Stimulated activated naive CD8-positive, alpha-beta T cell treated with anti-CD3 and anti-CD28 coated beads, Interleukin-15, amount 100 ng/mL, for 72 hours (primary cell): ENCODE measurements at regions not wholly inside any gene's neighbourhood (a gene's known extent, or its start where the extent isn't known, plus 50 kb on each side); places are given as distances from the start of the nearest gene placed in this dataset.
"Not testable (repeated sequence)": the region's sequence is repeated elsewhere in the genome, so short reads cannot be mapped to it uniquely, and the experiment has no call there.

ENCODE experiments used
- ATAC-seq: fragments of 150-1000 bp; cut with Tn5 transposase; 2 replicates; pipeline ENCODE4 v1.10.0; 2021; ENCODE audit warnings: mild to moderate bottlenecking, moderate library complexity
- DNase-seq, 2 donors: peaks; one replicate each; pipeline ENCODE4 v3.0.0; 2021 to 2022
- H3K27ac Mint-ChIP-seq, 2 donors: one replicate each; pipeline ENCODE4 v1.8.0; 2022; ENCODE audit warnings: mild to moderate bottlenecking in 2 of 2, mixed read lengths in 2 of 2, moderate library complexity in 2 of 2
- H3K27me3 Mint-ChIP-seq: one replicate; pipeline ENCODE4 v1.8.0; 2022; ENCODE audit warnings: mixed read lengths
- H3K4me1 Mint-ChIP-seq: one replicate; pipeline ENCODE4 v1.8.0; 2022; ENCODE audit warnings: mild to moderate bottlenecking, mixed read lengths
- H3K4me3 Mint-ChIP-seq, 2 donors: one replicate each; pipeline ENCODE4 v1.8.0; 2022; ENCODE audit warnings: mild to moderate bottlenecking in 2 of 2, mixed read lengths in 2 of 2, moderate library complexity in 1 of 2
- H3K9me3 Mint-ChIP-seq, 2 donors: one replicate each; pipeline ENCODE4 v1.8.0; 2022; ENCODE audit warnings: mixed read lengths in 2 of 2

GRCh38 chr3:171967932-171968678 is 71.3 kb upstream of the FNDC3B start:
- no peaks in the 10 kb centered on the region for H3K27me3 Mint-ChIP-seq
- DNase-seq: no peak
- H3K9me3 Mint-ChIP-seq: peaks cover 5 to 11% of the 10 kb centered on the region in 2 donors
- peak; percentile 41 for ATAC-seq
- peaks cover 25% of the 10 kb centered on the region for H3K4me1 Mint-ChIP-seq
- no peak overlapping the region for H3K4me3 Mint-ChIP-seq
- H3K27ac Mint-ChIP-seq: peak overlapping the region; percentile 29 to 51

DNA sequence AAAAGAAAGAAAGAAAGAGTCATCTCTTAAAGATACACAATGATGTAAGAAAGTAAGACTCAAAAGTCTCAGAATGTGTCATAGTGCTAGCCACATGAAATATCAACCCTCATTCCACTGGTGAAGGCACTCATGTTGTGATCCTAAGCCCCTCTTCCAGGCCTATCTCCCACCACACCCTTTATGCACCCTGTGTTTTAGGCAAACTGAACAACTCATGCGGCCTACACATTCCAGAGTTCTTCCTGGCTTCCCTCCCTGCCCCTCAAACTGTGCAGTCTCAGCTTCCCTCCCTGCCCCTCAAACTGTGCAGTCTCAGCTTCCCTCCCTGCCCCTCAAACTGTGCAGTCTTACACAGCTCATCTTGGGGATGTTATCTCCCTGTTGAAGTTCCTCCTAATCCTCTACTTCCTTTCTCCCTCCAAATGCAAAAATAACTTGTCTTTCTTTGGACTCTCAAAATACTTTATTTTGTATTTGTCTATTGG is 69.0 kb upstream of the FNDC3B start:
- ATAC-seq (peak; percentile 66), DNase-seq (no peak)
- Mint-ChIP-seq H3K27me3 (no peaks in the 10 kb centered on the region), H3K9me3 (peaks cover 5 to 11% of the 10 kb centered on the region in 2 donors), H3K27ac (peak overlapping the region in 1 of 2 donors; percentile 85), H3K4me1 (peaks cover 25% of the 10 kb centered on the region), H3K4me3 (no peak overlapping the region)

- H3K27ac Mint-ChIP-seq: no peak overlapping the region
- no peak overlapping the region for H3K4me3 Mint-ChIP-seq
- peaks cover 18% of the 10 kb centered on the region for H3K4me1 Mint-ChIP-seq
- peaks cover 5 to 11% of the 10 kb centered on the region in 2 donors for H3K9me3 Mint-ChIP-seq
- ATAC-seq (peak; percentile 14), DNase-seq (no peak)
- H3K27me3 Mint-ChIP-seq: no peaks in the 10 kb centered on the region
Observed at GRCh38 chr3:171971919-171972514, 67.4 kb upstream of the FNDC3B start.

DNA sequence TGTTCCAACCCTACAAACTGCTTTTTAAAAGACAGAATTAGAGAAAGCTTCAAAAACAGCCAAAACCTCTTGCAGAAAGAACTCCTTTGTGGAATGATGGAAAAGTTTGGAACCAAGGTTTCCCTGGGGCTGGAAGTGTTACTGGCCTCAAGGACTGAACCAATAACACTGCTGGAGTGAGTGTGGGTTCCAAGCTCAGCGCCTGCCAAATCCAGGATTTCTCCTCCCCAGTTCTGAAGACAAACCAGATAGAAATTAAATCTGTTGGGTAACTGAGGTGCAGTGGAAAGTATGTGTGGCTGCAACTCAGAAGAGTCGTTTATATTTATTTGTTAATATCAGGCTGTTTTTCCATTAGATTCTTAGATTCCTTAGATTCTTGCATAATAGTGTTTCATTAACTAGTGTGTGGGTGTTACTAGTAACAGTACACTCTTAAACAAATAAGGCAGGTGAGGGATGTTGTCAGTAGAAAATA is 66.5 kb upstream of the FNDC3B start:
- H3K27me3 Mint-ChIP-seq: no peaks in the 10 kb centered on the region
- no peak overlapping the region for H3K4me3 Mint-ChIP-seq
- H3K27ac Mint-ChIP-seq: no peak overlapping the region
- peaks cover 9% of the 10 kb centered on the region for H3K4me1 Mint-ChIP-seq
- no peak for ATAC-seq
- peaks cover 5 to 11% of the 10 kb centered on the region in 2 donors for H3K9me3 Mint-ChIP-seq
- no peak for DNase-seq

- H3K27ac Mint-ChIP-seq: no peak overlapping the region
- no peaks in the 10 kb centered on the region for H3K9me3 Mint-ChIP-seq
- H3K4me1 Mint-ChIP-seq: peaks cover 6% of the 10 kb centered on the region
- no peaks in the 10 kb centered on the region for H3K27me3 Mint-ChIP-seq
- ATAC-seq: no peak
- no peak overlapping the region for H3K4me3 Mint-ChIP-seq
- DNase-seq: no peak
Observed at GRCh38 chr3:171974986-171975837, 64.2 kb upstream of the FNDC3B start.

DNA sequence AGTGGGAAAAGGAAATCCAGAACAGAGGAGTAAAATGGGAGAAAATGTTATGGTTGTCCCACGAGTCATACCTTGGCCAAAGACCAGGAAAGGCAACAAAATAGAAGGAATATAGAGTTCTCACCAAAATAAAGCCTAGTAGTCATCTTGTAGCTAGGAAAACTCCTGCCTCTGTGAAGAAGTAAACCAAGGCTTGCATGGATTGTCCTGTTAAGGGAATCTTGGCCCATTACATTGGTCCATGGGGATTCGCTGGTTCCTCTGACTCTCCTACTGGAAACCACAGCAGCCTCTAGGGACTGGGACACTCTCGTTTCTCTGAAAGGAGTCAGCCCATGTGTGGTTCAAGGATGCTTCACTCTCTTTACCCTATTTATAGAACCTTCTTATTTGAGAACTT is 62.9 kb upstream of the FNDC3B start:
- no peaks in the 10 kb centered on the region for H3K9me3 Mint-ChIP-seq
- peaks cover 8% of the 10 kb centered on the region for H3K4me1 Mint-ChIP-seq

DNA sequence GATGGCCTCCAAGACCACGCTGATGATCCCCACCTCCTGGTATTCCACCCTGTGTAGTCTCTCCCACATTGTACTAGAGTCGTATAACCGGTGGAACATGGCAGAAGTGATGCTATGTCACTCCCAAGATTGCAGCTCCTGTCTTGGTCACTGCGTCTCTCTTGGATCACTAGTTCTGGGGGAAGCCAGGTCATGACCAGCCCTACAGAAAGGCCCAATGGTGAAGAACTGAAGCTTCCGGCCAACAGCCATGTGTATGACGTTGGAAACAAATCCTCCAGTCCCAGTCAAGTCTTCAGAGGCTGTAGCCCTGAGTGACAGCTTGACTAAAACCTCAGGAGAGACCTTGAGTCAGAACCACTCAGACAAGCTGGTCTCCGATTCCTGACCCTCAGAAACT is 61.9 kb upstream of the FNDC3B start:
- no peak for DNase-seq
- no peak overlapping the region for H3K4me3 Mint-ChIP-seq
- peaks cover 8% of the 10 kb centered on the region for H3K4me1 Mint-ChIP-seq
- ATAC-seq: no peak
- H3K27me3 Mint-ChIP-seq: no peaks in the 10 kb centered on the region
- no peaks in the 10 kb centered on the region for H3K9me3 Mint-ChIP-seq
- H3K27ac Mint-ChIP-seq: peak overlapping the region in 1 of 2 donors; percentile 22

More for the DNA sequence above, 62.9 kb upstream of the FNDC3B start:
- Mint-ChIP-seq H3K27ac (no peak overlapping the region), H3K27me3 (no peaks in the 10 kb centered on the region), H3K4me3 (no peak overlapping the region)
- DNase-seq: no peak
- no peak for ATAC-seq

GRCh38 chr3:171977860-171978259 is 61.5 kb upstream of the FNDC3B start:
- DNase-seq (no peak), ATAC-seq (peak; percentile 73)
- Mint-ChIP-seq H3K27me3 (no peaks in the 10 kb centered on the region), H3K9me3 (no peaks in the 10 kb centered on the region), H3K4me1 (peaks cover 8% of the 10 kb centered on the region), H3K27ac (peak overlapping the region in 1 of 2 donors; percentile 88), H3K4me3 (no peak overlapping the region)

DNA sequence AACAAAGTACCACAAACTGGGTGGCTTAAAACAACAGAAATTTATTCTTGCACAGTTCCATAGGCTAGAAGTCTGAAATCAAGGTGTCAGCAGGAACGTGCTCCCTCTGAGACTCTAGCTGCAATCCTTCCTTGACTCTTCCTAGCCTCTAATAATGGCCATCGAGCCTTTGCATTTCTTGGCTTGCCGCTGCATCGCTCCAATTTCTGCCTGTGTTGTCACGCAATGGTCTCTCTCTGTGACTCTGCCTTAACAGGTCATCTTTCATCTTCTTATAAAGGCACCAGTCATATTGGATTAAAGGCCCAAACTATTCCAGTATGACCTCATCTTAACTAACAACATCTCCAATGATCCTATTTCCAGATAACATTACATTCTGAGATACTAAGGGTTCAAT is 61.0 kb upstream of the FNDC3B start:
- Mint-ChIP-seq H3K4me1 (peaks cover 8% of the 10 kb centered on the region), H3K4me3 (no peak overlapping the region), H3K27me3 (no peaks in the 10 kb centered on the region), H3K9me3 (no peaks in the 10 kb centered on the region), H3K27ac (peak overlapping the region in 1 of 2 donors; percentile 44)
- no peak for ATAC-seq
- no peak for DNase-seq

GRCh38 chr3:171979081-171979480 is 60.3 kb upstream of the FNDC3B start:
- H3K27me3 Mint-ChIP-seq: no peaks in the 10 kb centered on the region
- H3K4me3 Mint-ChIP-seq: no peak overlapping the region
- no peaks in the 10 kb centered on the region for H3K9me3 Mint-ChIP-seq
- DNase-seq (no peak), ATAC-seq (no peak)
- H3K27ac Mint-ChIP-seq: no peak overlapping the region
- peaks cover 8% of the 10 kb centered on the region for H3K4me1 Mint-ChIP-seq

GRCh38 chr3:171980578-171981270 is 58.7 kb upstream of the FNDC3B start:
- Mint-ChIP-seq H3K27ac (no peak overlapping the region), H3K27me3 (no peaks in the 10 kb centered on the region), H3K4me3 (no peak overlapping the region), H3K4me1 (peaks cover 8% of the 10 kb centered on the region), H3K9me3 (no peaks in the 10 kb centered on the region)
- DNase-seq (no peak), ATAC-seq (peak; percentile 79)

- no peak overlapping the region for H3K27ac Mint-ChIP-seq
- no peaks in the 10 kb centered on the region for H3K9me3 Mint-ChIP-seq
- H3K4me1 Mint-ChIP-seq: peaks cover 8% of the 10 kb centered on the region
- no peaks in the 10 kb centered on the region for H3K27me3 Mint-ChIP-seq
- no peak for DNase-seq
- no peak overlapping the region for H3K4me3 Mint-ChIP-seq
- ATAC-seq: no peak
Observed at GRCh38 chr3:171981271-171981605, 58.1 kb upstream of the FNDC3B start.

DNA sequence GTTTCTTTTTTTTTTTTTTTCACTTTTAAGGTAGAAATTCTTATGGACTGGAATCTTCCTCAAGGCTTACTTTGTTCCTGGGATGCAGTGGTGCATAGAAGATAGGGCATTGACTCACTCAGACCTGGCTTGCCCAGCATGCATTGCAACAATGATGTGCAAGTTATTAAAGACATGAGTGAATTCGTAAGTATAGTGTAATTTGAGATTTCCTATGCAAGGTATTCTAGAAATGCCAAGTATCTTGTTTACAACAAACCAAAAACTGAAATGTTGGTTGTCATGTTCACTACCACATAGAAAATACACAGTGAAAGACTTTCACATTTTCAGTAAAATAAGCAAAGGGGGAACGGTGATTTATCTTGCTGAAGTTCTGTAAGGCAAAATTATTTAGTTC is 56.5 kb upstream of the FNDC3B start:
- peaks cover 8% of the 10 kb centered on the region for H3K4me1 Mint-ChIP-seq
- DNase-seq (no peak), ATAC-seq (no peak)
- no peak overlapping the region for H3K27ac Mint-ChIP-seq
- H3K9me3 Mint-ChIP-seq: no peaks in the 10 kb centered on the region
- no peaks in the 10 kb centered on the region for H3K27me3 Mint-ChIP-seq
- no peak overlapping the region for H3K4me3 Mint-ChIP-seq

GRCh38 chr3:171983685-171984084 is 55.7 kb upstream of the FNDC3B start:
- not testable (repeated sequence) for DNase-seq, H3K4me1 Mint-ChIP-seq, H3K27me3 Mint-ChIP-seq, ATAC-seq, H3K27ac Mint-ChIP-seq, H3K4me3 Mint-ChIP-seq, H3K9me3 Mint-ChIP-seq

DNA sequence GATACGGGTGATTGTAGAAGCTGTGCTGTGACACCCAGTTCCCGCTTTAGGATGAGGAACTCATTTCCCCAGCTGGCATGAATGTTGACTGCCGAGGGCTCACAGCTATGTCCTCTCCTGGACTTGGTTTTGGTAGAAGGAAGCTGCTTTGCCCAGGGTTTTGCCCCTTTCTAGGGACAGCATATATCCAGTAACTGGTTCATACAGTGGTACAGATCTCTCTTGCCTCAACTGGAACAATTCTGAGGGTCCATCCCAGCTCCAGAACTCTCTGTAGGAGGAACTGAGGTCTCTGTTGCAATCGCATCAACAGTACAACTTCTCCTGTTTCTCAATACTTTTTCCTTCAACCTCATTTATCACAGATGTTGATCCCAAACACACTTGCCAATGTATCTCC is 54.5 kb upstream of the FNDC3B start:
- H3K4me3 Mint-ChIP-seq: no peak overlapping the region
- ATAC-seq (no peak), DNase-seq (no peak)
- peaks cover 0 to 1% of the 10 kb centered on the region in 2 donors for H3K9me3 Mint-ChIP-seq
- H3K27me3 Mint-ChIP-seq: no peaks in the 10 kb centered on the region
- H3K27ac Mint-ChIP-seq: no peak overlapping the region
- H3K4me1 Mint-ChIP-seq: peaks cover 8% of the 10 kb centered on the region
